GM23338 (cell line): ENCODE measurements at regions not wholly inside any gene's neighbourhood (a gene's known extent, or its start where the extent isn't known, plus 50 kb on each side); places are given as distances from the start of the nearest gene placed in this dataset.

Source experiments
- EZH2 ChIP-seq: fragments of 200-600 bp; sonication (generic); IDR thresholded peaks from one replicate; pipeline ENCODE4 v1.8.0; 2017; ENCODE audit warnings: antibody characterized with exemption, mild to moderate bottlenecking, low read depth; ENCODE audit not compliant: unreplicated experiment
- EZH2phosphoT487 ChIP-seq: fragments of 200-600 bp; sonication (generic); IDR thresholded peaks from one replicate; pipeline ENCODE4 v1.8.1; 2018; ENCODE audit warnings: antibody characterized with exemption; ENCODE audit not compliant: unreplicated experiment
- REST ChIP-seq: IDR thresholded peaks from one replicate; pipeline ENCODE4 v1.6.1; 2018; ENCODE audit warnings: antibody characterized with exemption; ENCODE audit not compliant: unreplicated experiment
- ZNF114 ChIP-seq: fragments of 250-450 bp; sonication (Bioruptor Pico); IDR thresholded peaks from 2 replicates; pipeline ENCODE4 v1.5.0; 2020; ENCODE audit warnings: mild to moderate bottlenecking, moderate library complexity
- TF ChIP-seq, protein P1 (sequence below), 2 experiments: fragments of 200-600 bp in 1 of 2; sonication (generic) in 1 of 2; conservative IDR thresholded peaks; 2 replicates each; pipeline versions ENCODE4 v1.5.1 to v1.6.1; 2016 to 2017; ENCODE audit warnings: antibody characterized with exemption in 2 of 2, low read depth in 2 of 2, mild to moderate bottlenecking in 2 of 2, moderate library complexity in 1 of 2

- TF ChIP-seq REST (no peak), EZH2 (no peak), ZNF114 (CRISPR knock-in tag) (no peak), EZH2phosphoT487 (no peak)
- TF ChIP-seq, protein P1, sequence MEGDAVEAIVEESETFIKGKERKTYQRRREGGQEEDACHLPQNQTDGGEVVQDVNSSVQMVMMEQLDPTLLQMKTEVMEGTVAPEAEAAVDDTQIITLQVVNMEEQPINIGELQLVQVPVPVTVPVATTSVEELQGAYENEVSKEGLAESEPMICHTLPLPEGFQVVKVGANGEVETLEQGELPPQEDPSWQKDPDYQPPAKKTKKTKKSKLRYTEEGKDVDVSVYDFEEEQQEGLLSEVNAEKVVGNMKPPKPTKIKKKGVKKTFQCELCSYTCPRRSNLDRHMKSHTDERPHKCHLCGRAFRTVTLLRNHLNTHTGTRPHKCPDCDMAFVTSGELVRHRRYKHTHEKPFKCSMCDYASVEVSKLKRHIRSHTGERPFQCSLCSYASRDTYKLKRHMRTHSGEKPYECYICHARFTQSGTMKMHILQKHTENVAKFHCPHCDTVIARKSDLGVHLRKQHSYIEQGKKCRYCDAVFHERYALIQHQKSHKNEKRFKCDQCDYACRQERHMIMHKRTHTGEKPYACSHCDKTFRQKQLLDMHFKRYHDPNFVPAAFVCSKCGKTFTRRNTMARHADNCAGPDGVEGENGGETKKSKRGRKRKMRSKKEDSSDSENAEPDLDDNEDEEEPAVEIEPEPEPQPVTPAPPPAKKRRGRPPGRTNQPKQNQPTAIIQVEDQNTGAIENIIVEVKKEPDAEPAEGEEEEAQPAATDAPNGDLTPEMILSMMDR (conservative IDR thresholded peaks at IDR 0.05; ENCODE audit: low read depth in 2 of 2) = no peak
These were observed 162.7 kb upstream of the TTC29 start for GRCh38 chr4:147108409-147108808.
